IPS-20b (cell line): ENCODE measurements at regions not wholly inside any gene's neighbourhood (a gene's known extent, or its start where the extent isn't known, plus 50 kb on each side); places are given as distances from the start of the nearest gene placed in this dataset.

Experiments
- H3K27ac ChIP-seq: one replicate; pipeline ENCODE4 v1.5.1; 2013; ENCODE audit warnings: low read length
- H3K27me3 ChIP-seq: 2 replicates; pipeline ENCODE4 v1.6.1; 2013; ENCODE audit warnings: mild to moderate bottlenecking, low read length, inconsistent platforms; ENCODE audit not compliant: insufficient read depth
- H3K36me3 ChIP-seq: 2 replicates; pipeline ENCODE4 v1.6.1; 2013; ENCODE audit warnings: low read depth, mild to moderate bottlenecking, inconsistent platforms, low read length, moderate library complexity; ENCODE audit not compliant: insufficient read depth
- H3K4me1 ChIP-seq: 2 replicates; pipeline ENCODE4 v1.6.1; 2013; ENCODE audit warnings: mild to moderate bottlenecking, control low read depth, inconsistent platforms, low read length, moderate library complexity; ENCODE audit not compliant: insufficient read depth
- H3K4me3 ChIP-seq: 2 replicates; pipeline ENCODE4 v1.5.1; 2013; ENCODE audit warnings: mild to moderate bottlenecking, low read length, inconsistent platforms
- H3K9ac ChIP-seq: 2 replicates; pipeline ENCODE4 v1.6.1; 2013; ENCODE audit warnings: low read depth, mild to moderate bottlenecking, inconsistent platforms, low read length, moderate library complexity
- H3K9me3 ChIP-seq: 2 replicates; pipeline ENCODE4 v1.6.1; 2013; ENCODE audit warnings: mild to moderate bottlenecking, low read depth, low read length, inconsistent platforms; ENCODE audit not compliant: insufficient read depth

DNA sequence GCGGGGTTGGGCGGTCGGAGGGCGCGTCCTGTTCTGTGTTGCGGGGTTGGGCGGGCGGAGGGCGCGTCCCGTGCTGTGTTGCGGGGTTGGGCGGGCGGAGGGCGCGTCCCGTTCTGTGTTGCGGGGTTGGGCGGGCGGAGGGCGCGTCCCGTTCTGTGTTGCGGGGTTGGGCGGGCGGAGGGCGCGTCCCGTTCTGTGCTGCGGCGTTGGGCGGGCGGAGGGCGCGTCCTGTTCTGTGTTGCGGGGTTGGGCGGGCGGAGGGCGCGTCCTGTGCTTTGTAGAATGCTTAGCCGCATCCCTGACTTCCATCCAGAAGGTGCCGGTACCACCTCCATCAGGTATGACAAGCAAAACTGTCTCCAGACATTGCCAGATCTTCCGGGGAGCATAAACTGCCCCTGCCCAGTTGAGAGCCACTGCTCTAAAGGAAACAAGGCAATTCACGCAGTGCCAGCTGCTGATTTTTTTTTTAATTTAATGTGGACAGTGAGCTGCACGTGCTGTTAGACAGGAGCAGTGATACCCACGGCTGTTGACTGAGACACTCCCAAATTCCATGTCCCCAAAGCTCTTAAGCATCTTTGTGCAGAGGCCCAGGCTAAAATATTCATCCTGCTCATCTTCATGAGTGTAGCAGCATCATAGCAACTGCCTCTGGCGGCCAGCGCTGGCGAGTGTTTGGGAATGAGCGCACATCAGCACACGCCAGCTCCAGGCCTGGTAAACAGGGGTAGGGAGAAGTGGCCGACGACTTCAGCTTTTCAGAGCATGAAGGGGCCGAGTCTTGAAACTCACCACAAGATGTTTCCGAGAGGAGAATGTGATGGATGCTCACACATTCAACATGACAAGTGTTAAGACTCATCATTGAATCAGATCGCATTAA is 284.4 kb upstream of the CDH4 start:
- Histone ChIP-seq H3K27me3 (peaks cover 58% of the 10 kb centered on the region), H3K27ac (no peak overlapping the region), H3K36me3 (no peaks in the 10 kb centered on the region), H3K9me3 (no peaks in the 10 kb centered on the region), H3K4me1 (no peaks in the 10 kb centered on the region; the same call in 1 of the 2 replicates), H3K4me3 (no peak overlapping the region), H3K9ac (no peak overlapping the region)

DNA sequence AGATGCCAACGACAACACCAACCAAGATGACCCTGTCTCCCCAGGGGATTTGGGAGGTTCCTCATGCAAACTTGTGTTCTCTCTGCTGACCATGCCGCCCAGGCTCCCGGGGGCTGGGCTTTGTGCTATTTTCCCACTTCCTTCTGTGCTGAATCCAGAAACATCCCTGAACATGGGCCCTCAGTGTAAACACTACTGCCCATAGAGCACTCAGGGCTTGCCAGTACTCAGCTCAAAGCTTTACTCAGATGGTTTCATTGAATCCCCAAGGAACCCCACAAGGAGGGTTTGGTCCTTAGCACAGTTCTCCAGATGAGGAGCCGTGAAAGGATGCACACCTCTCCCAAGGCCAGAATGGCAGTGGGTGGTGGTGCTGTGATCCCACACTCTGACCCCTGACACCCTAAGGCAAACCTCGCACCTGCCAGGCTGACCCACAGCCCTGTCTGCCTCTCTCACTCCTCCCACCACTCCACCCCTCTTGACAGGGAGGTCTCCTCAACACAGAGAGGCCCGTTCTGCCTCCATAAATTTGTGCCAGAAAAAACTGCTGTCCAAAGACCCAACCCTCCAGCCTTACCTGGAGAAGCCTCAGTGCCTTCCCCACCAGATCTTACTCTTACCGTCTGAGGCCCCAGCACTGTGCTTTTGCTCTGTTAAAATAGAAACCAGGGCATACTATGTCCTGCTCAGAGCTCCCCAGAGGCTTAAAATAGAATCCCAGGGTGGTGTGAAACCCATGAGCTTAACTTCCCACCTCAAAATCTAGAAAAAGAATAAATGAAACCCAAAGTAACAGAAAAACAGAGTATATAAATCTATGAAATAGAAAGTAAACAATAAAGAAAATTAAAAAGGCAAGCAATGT is 283.0 kb upstream of the CDH4 start:
- Histone ChIP-seq H3K4me3 (no peak overlapping the region), H3K27ac (no peak overlapping the region)

DNA sequence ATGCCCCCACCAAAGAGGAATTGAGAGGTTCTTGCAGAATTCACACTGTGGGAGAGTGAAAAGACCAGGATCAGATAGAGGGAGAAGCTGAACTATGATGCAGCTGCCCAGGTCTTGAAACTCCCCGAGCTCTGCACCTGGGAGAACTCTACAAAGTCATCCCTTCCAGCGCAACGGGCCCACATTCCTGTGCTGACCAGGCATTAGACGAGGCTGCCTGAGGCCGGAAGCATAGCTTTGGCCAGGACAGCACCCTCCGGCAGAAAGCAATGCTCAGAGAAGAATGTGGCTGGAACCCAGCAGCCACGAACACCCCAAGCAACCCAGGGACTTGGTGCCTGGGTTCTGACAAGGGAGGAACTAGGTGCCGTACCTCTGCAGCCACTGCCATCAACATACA is 281.5 kb upstream of the CDH4 start:
- H3K4me1 ChIP-seq: peaks cover 3% of the 10 kb centered on the region; the same call in 1 of the 2 replicates
- H3K27ac ChIP-seq: no peak overlapping the region
- H3K36me3 ChIP-seq: no peaks in the 10 kb centered on the region
- peaks cover 63% of the 10 kb centered on the region for H3K27me3 ChIP-seq
- no peak overlapping the region for H3K4me3 ChIP-seq
- H3K9ac ChIP-seq: no peak overlapping the region
- H3K9me3 ChIP-seq: no peaks in the 10 kb centered on the region

More for the DNA sequence above, 283.0 kb upstream of the CDH4 start:
- no peaks in the 10 kb centered on the region for H3K4me1 ChIP-seq
- H3K27me3 ChIP-seq: peaks cover 56% of the 10 kb centered on the region
- no peaks in the 10 kb centered on the region for H3K36me3 ChIP-seq
- no peak overlapping the region for H3K9ac ChIP-seq
- H3K9me3 ChIP-seq: no peaks in the 10 kb centered on the region

DNA sequence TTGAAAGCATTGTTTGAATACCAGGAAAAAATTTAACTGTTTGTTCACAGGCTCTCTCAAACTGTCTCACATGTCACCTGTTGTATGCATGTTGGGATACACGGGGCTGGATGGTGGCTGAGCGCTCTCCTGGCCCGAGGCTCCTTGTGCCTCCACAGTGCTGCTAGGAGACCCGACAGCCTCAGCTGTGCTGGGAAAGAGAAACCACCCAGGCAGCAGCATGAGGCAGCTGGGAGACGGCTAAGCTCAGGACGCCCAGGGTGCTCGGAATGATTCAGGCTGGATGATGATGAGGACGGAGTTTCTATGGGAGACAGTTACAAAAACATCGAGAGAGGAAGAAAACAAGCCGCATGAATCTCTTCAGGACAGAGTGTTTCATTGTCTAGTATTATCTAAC is 278.0 kb upstream of the CDH4 start:
- Histone ChIP-seq H3K9me3 (no peaks in the 10 kb centered on the region; the same call in 1 of the 2 replicates), H3K27me3 (peaks cover 53% of the 10 kb centered on the region), H3K4me3 (no peak overlapping the region), H3K36me3 (no peaks in the 10 kb centered on the region), H3K4me1 (peaks cover 3% of the 10 kb centered on the region; the same call in 1 of the 2 replicates), H3K9ac (no peak overlapping the region), H3K27ac (no peak overlapping the region)

DNA sequence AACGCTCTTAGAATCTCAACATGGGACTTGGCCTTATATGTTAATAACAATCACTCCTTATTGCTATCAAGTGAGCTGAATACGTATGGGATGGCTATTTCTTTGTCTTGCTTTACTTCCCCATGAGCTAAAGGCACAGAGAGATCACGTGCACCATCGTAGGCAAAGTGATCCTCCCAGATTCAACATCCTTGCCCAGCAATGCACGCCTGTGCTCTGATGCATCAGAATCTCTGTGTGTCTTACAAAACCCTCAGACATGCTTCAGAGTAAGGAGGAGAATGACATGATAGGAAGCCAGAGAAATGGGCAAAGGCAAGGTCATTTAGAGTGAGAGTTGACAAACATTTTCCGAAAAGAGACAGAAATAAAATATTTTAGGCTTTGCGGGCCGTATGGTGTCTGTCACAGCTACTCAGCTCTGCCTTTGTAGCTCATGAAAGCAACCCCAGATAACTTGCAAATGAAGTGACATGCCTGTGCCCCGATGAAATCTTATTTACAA is 277.6 kb upstream of the CDH4 start:
- Histone ChIP-seq H3K9ac (no peak overlapping the region), H3K36me3 (no peaks in the 10 kb centered on the region), H3K27ac (no peak overlapping the region), H3K4me3 (no peak overlapping the region), H3K9me3 (peaks cover 5% of the 10 kb centered on the region; the same call in 1 of the 2 replicates), H3K4me1 (peaks cover 3% of the 10 kb centered on the region; the same call in 1 of the 2 replicates), H3K27me3 (peaks cover 49% of the 10 kb centered on the region)

DNA sequence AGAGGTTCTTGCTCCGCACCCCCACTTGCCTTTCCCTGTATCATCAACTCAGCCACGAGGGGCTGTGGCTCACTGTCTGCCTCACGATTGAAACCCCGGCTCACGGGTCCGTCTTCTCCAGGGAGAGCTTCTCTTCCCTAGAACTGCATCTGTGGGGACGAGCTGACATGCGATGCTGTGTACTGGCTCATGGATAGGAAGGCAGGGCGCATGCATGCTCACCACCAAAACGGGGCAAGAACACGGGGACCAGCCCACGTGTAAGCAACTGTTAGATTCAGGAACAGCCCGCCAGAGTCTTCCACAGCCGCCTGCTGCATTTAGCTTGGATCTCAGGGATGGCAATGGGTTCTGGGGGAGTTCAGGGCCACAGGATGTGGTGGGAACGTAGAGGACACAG is 275.9 kb upstream of the CDH4 start:
- Histone ChIP-seq H3K36me3 (no peaks in the 10 kb centered on the region), H3K4me1 (peaks cover 3% of the 10 kb centered on the region; the same call in 1 of the 2 replicates), H3K27me3 (peaks cover 38% of the 10 kb centered on the region), H3K9ac (no peak overlapping the region), H3K27ac (no peak overlapping the region), H3K9me3 (peaks cover 7% of the 10 kb centered on the region; the same call in 1 of the 2 replicates), H3K4me3 (no peak overlapping the region)

DNA sequence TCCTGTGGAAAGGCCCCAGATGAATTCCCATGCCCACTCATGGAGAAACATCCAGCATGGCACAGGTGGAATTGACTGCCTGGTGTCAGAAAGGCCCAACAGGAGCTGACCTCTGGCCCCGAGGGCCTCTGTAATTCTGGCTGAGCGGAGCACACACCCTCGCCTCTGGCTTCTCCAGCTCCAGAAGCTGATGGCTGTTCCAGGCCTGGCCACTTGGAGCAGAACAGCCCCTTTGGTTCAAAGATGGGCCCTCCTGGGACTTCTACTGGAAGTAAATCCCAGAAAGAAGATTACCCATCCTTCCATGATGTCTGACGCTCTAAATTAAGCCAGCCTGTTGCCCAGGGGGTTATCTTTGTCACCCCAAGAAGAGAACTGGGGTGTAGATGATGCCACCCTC is 275.1 kb upstream of the CDH4 start:
- Histone ChIP-seq H3K27ac (no peak overlapping the region), H3K4me3 (no peak overlapping the region), H3K9ac (no peak overlapping the region), H3K9me3 (peaks cover 7% of the 10 kb centered on the region; the same call in 1 of the 2 replicates), H3K4me1 (peaks cover 3% of the 10 kb centered on the region; the same call in 1 of the 2 replicates), H3K36me3 (no peaks in the 10 kb centered on the region), H3K27me3 (peaks cover 38% of the 10 kb centered on the region)

DNA sequence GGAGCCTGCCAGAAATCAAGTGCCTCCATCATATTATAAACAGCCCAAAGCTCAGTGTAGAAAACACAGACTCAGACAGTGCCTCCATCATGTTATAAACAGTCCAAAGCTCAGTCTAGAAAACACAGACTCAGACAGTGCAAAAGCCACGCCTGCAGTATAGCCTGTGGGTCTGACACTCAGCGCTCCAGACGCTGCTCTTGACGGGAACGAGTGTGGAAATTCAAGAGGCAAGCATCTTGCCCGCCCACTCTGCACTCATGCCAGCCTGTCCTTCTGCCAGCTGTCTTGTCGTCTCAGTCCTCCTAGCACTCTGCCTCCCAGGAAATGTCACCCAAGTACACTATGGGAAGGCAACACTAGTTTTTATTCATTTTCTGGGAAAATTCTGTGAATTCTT is 274.2 kb upstream of the CDH4 start:
- Histone ChIP-seq H3K27me3 (peaks cover 30% of the 10 kb centered on the region), H3K27ac (no peak overlapping the region), H3K4me3 (no peak overlapping the region), H3K36me3 (no peaks in the 10 kb centered on the region), H3K4me1 (peaks cover 3% of the 10 kb centered on the region; the same call in 1 of the 2 replicates), H3K9me3 (peaks cover 7% of the 10 kb centered on the region; the same call in 1 of the 2 replicates), H3K9ac (no peak overlapping the region)

DNA sequence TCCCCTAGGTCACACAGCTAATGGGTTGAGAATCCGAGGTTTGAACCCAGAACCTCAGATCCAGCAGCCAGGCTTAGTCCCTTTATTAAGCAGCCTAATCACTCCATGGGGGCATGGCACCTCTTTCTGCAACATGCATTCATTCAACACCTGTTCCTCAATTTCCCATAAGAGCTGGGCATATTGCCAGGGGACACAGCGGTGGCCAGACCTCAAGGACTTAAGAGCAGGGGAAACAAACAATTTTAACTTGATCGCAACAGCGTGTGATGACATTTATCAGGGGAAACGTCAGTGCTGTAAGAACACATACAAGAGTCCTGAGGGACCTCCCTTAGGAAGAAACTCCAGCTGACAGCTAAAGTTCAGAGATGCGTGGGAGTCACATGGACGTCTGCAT is 267.4 kb upstream of the CDH4 start:
- peaks cover 50% of the 10 kb centered on the region for H3K27me3 ChIP-seq
- H3K36me3 ChIP-seq: no peaks in the 10 kb centered on the region
- H3K9me3 ChIP-seq: peaks cover under 1% of the 10 kb centered on the region; the same call in 1 of the 2 replicates

DNA sequence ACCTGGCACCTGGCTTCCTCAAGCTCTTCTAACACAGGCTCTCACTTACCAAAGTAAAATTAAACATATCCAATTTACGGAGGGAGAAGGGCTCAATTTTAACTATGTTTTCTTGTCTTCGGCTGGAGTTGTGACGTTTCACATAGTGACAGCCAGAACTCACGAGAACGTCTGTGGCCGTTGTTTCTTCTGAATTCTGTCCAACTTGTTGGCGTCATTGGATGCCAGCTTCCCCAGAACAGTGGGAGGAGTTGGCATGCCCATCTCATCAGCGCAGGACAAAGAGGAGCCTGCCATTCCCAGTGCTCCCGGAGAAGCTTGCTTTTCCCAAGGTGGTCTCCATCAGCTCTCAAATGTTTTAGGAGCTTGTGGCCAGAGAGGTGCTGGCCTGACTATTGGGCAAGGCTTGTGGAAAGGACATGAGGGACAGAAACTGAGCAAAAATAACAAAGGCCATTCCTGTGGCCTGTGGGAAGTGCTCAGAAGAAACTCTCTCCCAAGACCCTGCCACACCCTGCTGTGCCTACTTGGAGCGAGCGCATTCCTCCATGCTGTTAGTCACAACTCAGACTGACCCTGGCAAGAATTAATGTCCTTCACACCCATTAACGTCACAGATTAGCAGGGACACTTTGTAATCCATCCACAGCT is 265.4 kb upstream of the CDH4 start:
- H3K4me3 ChIP-seq: no peak overlapping the region
- peaks cover 55% of the 10 kb centered on the region for H3K27me3 ChIP-seq
- H3K4me1 ChIP-seq: no peaks in the 10 kb centered on the region
- no peak overlapping the region for H3K27ac ChIP-seq
- H3K9ac ChIP-seq: no peak overlapping the region
- no peaks in the 10 kb centered on the region for H3K9me3 ChIP-seq
- H3K36me3 ChIP-seq: no peaks in the 10 kb centered on the region

More for the DNA sequence above, 267.4 kb upstream of the CDH4 start:
- H3K4me1 ChIP-seq: no peaks in the 10 kb centered on the region
- no peak overlapping the region for H3K27ac ChIP-seq
- no peak overlapping the region for H3K4me3 ChIP-seq
- no peak overlapping the region for H3K9ac ChIP-seq

DNA sequence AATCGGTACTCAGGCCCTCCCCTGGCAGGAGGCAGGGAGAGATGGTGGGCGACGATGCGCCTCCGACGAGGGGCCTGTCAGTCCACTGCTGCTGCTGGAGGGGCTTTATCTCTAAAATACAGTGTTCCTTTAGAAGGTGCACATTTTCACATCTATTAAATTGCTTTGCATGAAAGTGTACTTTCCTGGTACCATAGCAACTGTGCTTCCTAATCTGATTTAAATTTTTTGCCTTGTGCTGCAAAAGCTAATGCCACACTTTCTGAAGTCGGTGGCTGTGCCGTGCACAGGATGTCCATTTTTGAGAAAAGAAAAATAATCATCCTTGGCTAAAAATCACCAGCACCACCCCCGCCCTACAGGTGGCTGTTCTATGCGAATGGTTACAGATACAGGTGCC is 262.0 kb upstream of the CDH4 start:
- Histone ChIP-seq H3K27ac (no peak overlapping the region), H3K36me3 (no peaks in the 10 kb centered on the region), H3K9me3 (no peaks in the 10 kb centered on the region), H3K4me1 (0 out of 2 replicates have a peak, but pooled peaks cover 7% of the 10 kb centered on the region), H3K9ac (no peak overlapping the region), H3K27me3 (peaks cover 47% of the 10 kb centered on the region), H3K4me3 (no peak overlapping the region)
